22Rv1 (cell line): ENCODE measurements at regions not wholly inside any gene's neighbourhood (a gene's known extent, or its start where the extent isn't known, plus 50 kb on each side); places are given as distances from the start of the nearest gene placed in this dataset.

Experiments
- CTCF ChIP-seq: fragments of 450-650 bp; IDR thresholded peaks from 2 replicates; pipeline ENCODE4 v1.5.1; 2017; ENCODE audit warnings: mild to moderate bottlenecking
- ZFX ChIP-seq: fragments of 450-650 bp; IDR thresholded peaks from 2 replicates; pipeline ENCODE4 v1.6.1; 2017; ENCODE audit warnings: antibody characterized with exemption, borderline replicate concordance

DNA sequence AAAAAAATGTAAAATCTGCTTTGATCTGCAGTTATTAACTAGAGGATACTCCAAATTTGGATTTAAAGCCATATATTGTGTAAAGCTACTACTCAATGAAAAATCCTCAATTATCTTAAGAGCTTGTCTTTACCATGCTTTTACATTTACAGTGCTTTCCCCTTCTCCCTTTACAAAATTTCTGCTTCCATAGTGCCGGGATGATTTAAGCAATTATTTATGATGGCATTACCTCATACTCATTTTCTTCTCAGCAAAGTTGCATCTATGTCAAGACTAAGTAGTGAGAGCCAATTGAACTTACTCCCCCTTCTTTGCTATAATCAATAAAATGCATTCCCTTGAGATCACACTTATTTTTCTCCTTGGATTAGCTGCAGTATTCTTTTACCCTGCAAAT lies 505.4 kb upstream of the AGA start:
- TF ChIP-seq CTCF: no peak
- TF ChIP-seq ZFX: no peak
